NCI-H1048 (cell line): ENCODE measurements at regions not wholly inside any gene's neighbourhood (a gene's known extent, or its start where the extent isn't known, plus 50 kb on each side); places are given as distances from the start of the nearest gene placed in this dataset.
"Not testable (repeated sequence)": the region's sequence is repeated elsewhere in the genome, so short reads cannot be mapped to it uniquely, and the experiment has no call there.

ENCODE experiments used
- DNase-seq: peaks from one replicate; lab custom pipeline; 2025; lab: John Stamatoyannopoulos, UW

DNA sequence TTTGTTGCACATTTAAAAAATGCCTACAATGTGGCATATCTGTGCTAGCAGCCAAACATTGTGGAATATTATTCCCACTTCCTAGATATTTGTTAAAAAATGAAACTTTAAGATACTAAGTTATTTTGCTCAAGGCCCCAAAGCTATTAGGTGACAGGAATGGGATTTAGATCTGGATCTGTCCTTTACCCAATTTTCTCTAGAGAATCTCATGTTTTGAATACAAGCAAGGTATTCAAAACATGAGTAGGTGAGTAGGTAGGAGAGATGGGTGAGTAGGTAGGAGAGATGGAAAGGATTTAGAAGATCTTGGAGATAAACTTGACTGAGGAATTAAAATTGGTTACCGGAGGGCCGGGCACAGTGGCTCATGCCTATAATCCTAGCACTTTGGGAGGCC lies 61.2 kb upstream of the AKIRIN2 start:
- no peak for DNase-seq

- no peak for DNase-seq
Measured at GRCh38 chr6:87762116-87762515, 60.1 kb upstream of the AKIRIN2 start.

- no peak for DNase-seq
Measured at GRCh38 chr6:87757792-87758191, 55.8 kb upstream of the AKIRIN2 start.

- DNase-seq: no peak
Measured at GRCh38 chr6:87756858-87757257, 54.8 kb upstream of the AKIRIN2 start.

- no peak for DNase-seq
Measured at GRCh38 chr6:87755708-87756671, 54.0 kb upstream of the AKIRIN2 start.

DNA sequence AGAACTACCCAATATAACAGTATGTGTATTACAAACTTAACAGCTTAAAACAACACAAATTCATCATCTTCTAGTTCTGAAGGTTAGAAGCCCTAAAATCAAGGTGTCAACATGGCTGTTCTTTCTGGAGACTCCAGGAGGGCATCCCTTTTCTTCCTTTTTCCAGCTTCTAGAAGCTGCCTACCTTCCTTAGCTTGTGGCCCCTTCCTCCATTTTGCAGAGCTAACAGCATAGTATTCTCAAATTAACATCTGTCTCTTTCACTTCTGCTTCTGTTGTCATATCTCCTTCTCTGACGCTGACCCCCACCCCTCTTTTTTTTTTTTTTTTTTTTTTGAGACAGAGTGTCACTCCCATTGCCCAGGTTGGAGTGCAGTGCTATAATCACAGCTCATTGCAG lies 52.8 kb upstream of the AKIRIN2 start:
- DNase-seq: no peak

DNA sequence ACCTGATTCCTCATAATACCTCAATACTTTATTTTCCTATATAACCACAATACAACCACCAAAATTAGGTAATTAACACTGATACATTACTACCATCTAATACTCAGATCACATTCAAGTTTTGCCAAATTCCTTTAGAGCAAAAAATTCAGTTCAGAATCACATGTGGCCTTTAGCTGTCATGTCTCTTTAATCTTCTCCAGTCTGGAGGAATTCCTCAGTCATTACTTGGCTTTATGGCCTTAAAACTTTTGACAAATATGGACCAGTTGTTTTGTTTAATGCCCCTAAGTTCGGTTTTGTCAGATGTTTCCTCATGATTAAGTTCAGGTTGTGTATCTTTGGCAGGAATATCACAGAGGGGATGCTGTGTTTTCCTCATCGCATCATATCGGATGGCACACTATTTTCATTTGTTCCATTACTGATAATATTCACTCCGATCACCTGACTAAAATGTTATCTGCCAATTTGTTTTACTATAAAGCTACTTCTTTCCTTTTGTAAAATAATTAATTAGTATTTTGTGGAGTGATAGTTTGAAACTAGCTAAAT lies 51.2 kb upstream of the AKIRIN2 start:
- DNase-seq: no peak

GRCh38 chr6:87752503-87752902 lies 50.5 kb upstream of the AKIRIN2 start:
- not testable (repeated sequence) for DNase-seq
